Neutrophil (primary cell): ENCODE measurements at regions not wholly inside any gene's neighbourhood (a gene's known extent, or its start where the extent isn't known, plus 50 kb on each side); places are given as distances from the start of the nearest gene placed in this dataset.

ENCODE experiments used
- H3K27ac ChIP-seq: fragments of 200-600 bp; sonication (generic); 2 replicates; pipeline ENCODE4 v1.5.1; 2016; ENCODE audit warnings: mild to moderate bottlenecking, moderate library complexity
- H3K27me3 ChIP-seq: fragments of 200-600 bp; sonication (generic); 2 replicates; pipeline ENCODE4 v1.6.0; 2016; ENCODE audit warnings: mild to moderate bottlenecking
- H3K36me3 ChIP-seq: fragments of 200-600 bp; sonication (generic); 2 replicates; pipeline ENCODE4 v1.5.1; 2017
- H3K4me1 ChIP-seq, 2 experiments: fragments of 200-600 bp in 1 of 2; sonication (generic) in 1 of 2; 1 replicate in 1 of 2; 2 replicates in 1 of 2; pipeline versions ENCODE4 v1.5.1 to v1.6.1; 2013 to 2016; ENCODE audit warnings: low read depth in 1 of 2, low read length in 1 of 2, mild to moderate bottlenecking in 1 of 2, moderate library complexity in 1 of 2; ENCODE audit not compliant: control insufficient read depth in 1 of 2, insufficient read depth in 1 of 2
- H3K4me3 ChIP-seq, 2 experiments: fragments of 200-600 bp in 1 of 2; sonication (generic) in 1 of 2; 1 replicate in 1 of 2; 2 replicates in 1 of 2; pipeline ENCODE4 v1.5.1; 2013 to 2016; ENCODE audit warnings: low read depth in 1 of 2, low read length in 1 of 2, mild to moderate bottlenecking in 1 of 2, moderate library complexity in 1 of 2
- H3K9me3 ChIP-seq: fragments of 200-600 bp; sonication (generic); 2 replicates; pipeline ENCODE4 v1.5.1; 2016
- CTCF ChIP-seq: fragments of 200-600 bp; sonication (generic); IDR thresholded peaks from 2 replicates; pipeline ENCODE4 v1.5.1; 2016; ENCODE audit warnings: antibody characterized with exemption

GRCh38 chr1:168438626-168439025, 105.2 kb downstream of the XCL2 start:
- Histone ChIP-seq H3K9me3 (no peaks in the 10 kb centered on the region), H3K4me3 (no peak overlapping the region), H3K27me3 (no peaks in the 10 kb centered on the region), H3K27ac (no peak overlapping the region), H3K4me1 (peaks cover 9 to 11% of the 10 kb centered on the region in 2 experiments), H3K36me3 (no peaks in the 10 kb centered on the region)
- no peak for TF ChIP-seq CTCF

GRCh38 chr1:168437821-168438220, 106.0 kb downstream of the XCL2 start:
- Histone ChIP-seq H3K36me3 (no peaks in the 10 kb centered on the region), H3K4me3 (no peak overlapping the region), H3K4me1 (peaks cover 9 to 11% of the 10 kb centered on the region in 2 experiments), H3K27me3 (no peaks in the 10 kb centered on the region), H3K27ac (no peak overlapping the region), H3K9me3 (no peaks in the 10 kb centered on the region)
- TF ChIP-seq CTCF, result no peak

GRCh38 chr1:168435439-168435838, 108.4 kb downstream of the XCL2 start:
- H3K27ac ChIP-seq, result no peak overlapping the region
- no peaks in the 10 kb centered on the region for H3K9me3 ChIP-seq
- no peaks in the 10 kb centered on the region for H3K36me3 ChIP-seq
- H3K4me1 ChIP-seq, result peaks cover 9 to 11% of the 10 kb centered on the region in 2 experiments
- no peak for TF ChIP-seq CTCF
- no peaks in the 10 kb centered on the region for H3K27me3 ChIP-seq
- H3K4me3 ChIP-seq, result no peak overlapping the region

GRCh38 chr1:168433238-168433637, 110.6 kb downstream of the XCL2 start:
- Histone ChIP-seq H3K4me1 (no peaks in the 10 kb centered on the region), H3K9me3 (no peaks in the 10 kb centered on the region), H3K4me3 (no peak overlapping the region), H3K27me3 (no peaks in the 10 kb centered on the region), H3K36me3 (no peaks in the 10 kb centered on the region), H3K27ac (no peak overlapping the region)
- no peak for TF ChIP-seq CTCF

GRCh38 chr1:168431882-168432281, 111.9 kb downstream of the XCL2 start:
- Histone ChIP-seq H3K36me3 (no peaks in the 10 kb centered on the region), H3K27ac (no peak overlapping the region), H3K4me1 (no peaks in the 10 kb centered on the region), H3K27me3 (no peaks in the 10 kb centered on the region), H3K4me3 (no peak overlapping the region), H3K9me3 (no peaks in the 10 kb centered on the region)
- TF ChIP-seq CTCF, result no peak

- TF ChIP-seq CTCF, result no peak
Measured at GRCh38 chr1:168430321-168430720, 113.5 kb downstream of the XCL2 start.

More at GRCh38 chr1:168430321-168430720, 113.5 kb downstream of the XCL2 start:
- Histone ChIP-seq H3K27me3 (no peaks in the 10 kb centered on the region), H3K9me3 (no peaks in the 10 kb centered on the region), H3K4me1 (no peaks in the 10 kb centered on the region), H3K36me3 (no peaks in the 10 kb centered on the region), H3K27ac (no peak overlapping the region), H3K4me3 (no peak overlapping the region)
